Panc1 (cell line): ENCODE measurements at regions not wholly inside any gene's neighbourhood (a gene's known extent, or its start where the extent isn't known, plus 50 kb on each side); places are given as distances from the start of the nearest gene placed in this dataset.

Experiments
- CTCF ChIP-seq: fragments of 450-650 bp; IDR thresholded peaks from 2 replicates; pipeline ENCODE4 v1.5.1; 2017; ENCODE audit warnings: mild to moderate bottlenecking
- POLR2AphosphoS5 ChIP-seq: IDR thresholded peaks from 2 replicates; pipeline ENCODE4 v1.6.1; 2012; ENCODE audit warnings: mild to moderate bottlenecking, low read depth, low read length, moderate library complexity
- REST ChIP-seq, 2 experiments: IDR thresholded peaks; 2 replicates each; pipeline ENCODE4 v1.6.1; 2011 to 2012; ENCODE audit warnings: low read depth in 2 of 2, control low read depth in 1 of 2, low read length in 1 of 2, mild to moderate bottlenecking in 1 of 2, moderate library complexity in 1 of 2; ENCODE audit not compliant: insufficient read depth in 1 of 2
- SIN3A ChIP-seq: IDR thresholded peaks from 2 replicates; pipeline ENCODE4 v1.6.1; 2012; ENCODE audit warnings: low read depth, mild to moderate bottlenecking, low read length, moderate library complexity, borderline replicate concordance; ENCODE audit not compliant: insufficient read depth
- TCF7L2 ChIP-seq: IDR thresholded peaks from 2 replicates; pipeline ENCODE4 v1.6.1; 2011; ENCODE audit warnings: mild to moderate bottlenecking, low read depth, low read length, inconsistent platforms

- TF ChIP-seq CTCF (no peak), POLR2AphosphoS5 (no peak), SIN3A (no peak), REST (IDR thresholded peaks at IDR 0.05; ENCODE audit: insufficient read depth in 1 of 2, low read depth in 2 of 2, low read length in 1 of 2) (no peak), TCF7L2 (no peak)
These were observed 65.5 kb upstream of the SPACA1 start for GRCh38 chr6:87982134-87982533.
